Fibroblast of upper back skin (primary cell): ENCODE measurements at regions not wholly inside any gene's neighbourhood (a gene's known extent, or its start where the extent isn't known, plus 50 kb on each side); places are given as distances from the start of the nearest gene placed in this dataset.
A peak's percentile ranks its signal among the peaks of the same experiment; 100 is the strongest.

Source experiments
- DNase-seq: peaks from one replicate; pipeline ENCODE4 v3.0.0-alpha.2; 2013

DNA sequence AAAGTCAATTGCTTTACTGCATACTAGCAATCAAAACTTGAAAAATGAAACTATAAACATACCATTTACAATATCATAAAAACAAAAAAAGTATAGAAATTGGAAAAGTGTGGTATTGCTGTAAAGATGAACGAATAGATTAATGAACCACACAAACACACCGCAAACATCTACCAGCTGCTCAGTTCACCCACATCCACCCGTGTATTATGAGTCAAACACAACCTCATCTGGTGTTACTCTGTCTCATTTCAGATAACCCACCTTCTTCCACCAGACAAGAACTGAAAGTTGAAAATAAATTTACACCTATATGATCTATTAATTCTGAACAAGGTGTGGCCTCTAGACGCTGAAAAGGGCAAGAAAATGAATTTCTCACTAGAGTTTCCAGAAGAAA, 53.3 kb downstream of the BLID start:
- DNase-seq: no peak

DNA sequence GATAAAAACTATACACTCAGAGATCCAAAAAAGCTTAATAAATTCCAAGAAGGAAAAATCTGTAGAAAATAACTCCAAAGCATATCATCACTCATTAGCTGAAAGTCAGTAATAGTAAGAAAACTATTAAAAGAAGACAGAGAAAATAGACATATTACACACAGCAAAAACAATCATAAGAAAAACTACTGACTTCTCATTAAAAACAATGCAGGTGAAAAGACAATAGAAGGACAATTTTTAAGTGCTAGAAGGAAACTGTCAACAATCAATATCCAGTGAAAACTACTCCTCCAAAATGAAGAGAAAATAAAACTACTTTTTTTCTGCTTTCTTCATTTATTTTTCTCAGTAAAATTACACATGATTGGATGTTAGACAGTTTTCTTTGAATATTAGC, 56.5 kb downstream of the BLID start:
- DNase-seq: no peak

DNA sequence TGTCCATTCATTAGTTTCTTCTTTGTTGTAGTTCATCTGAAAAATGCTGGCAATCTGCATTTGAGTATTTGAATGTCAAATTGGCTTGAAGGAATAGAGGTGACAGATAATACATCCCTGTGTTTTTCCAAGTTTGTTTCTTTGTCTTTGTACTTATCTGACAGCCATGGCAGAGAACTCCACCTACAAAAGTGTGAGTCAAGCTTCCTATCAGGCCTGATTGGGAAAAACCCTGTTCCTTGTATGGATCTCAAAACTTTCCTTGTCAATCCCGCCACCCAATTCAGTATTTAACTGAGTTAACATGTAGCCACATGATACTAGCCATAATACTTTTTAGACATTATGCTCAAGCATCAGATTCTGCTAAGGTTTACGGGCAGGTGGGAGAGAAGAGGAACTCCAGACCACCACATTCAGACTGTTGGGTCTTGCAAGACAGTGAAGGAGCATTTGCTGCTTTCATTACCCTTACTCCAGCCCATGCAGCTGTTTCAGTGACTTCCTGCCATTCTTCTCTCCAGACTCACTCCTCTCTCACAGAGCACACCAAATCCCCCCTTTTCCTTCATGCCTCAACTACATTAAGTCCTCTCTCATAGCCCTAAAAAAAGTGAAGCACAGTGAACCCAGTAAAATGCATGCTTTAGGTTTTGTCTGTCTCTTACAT, 65.9 kb downstream of the BLID start:
- no peak for DNase-seq

DNA sequence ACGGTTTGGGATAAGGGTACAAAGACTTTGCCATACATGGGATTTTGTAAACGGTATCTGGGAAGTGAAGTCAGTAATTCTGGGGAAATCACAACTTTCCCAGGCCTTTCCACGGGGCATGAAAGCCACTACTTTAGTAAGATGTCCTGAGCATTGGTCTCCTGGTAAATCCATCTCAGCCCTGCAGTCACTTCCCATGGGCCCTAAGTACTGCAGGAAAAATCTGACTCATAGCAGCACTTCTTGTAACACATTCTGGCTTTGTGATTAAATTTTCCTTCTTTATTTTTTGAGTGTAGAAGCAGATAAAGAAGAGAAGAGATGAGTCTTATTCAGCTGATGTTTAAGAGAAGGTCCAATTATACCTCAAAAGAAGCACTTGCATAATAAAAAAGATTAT, 67.6 kb downstream of the BLID start:
- no peak for DNase-seq

DNA sequence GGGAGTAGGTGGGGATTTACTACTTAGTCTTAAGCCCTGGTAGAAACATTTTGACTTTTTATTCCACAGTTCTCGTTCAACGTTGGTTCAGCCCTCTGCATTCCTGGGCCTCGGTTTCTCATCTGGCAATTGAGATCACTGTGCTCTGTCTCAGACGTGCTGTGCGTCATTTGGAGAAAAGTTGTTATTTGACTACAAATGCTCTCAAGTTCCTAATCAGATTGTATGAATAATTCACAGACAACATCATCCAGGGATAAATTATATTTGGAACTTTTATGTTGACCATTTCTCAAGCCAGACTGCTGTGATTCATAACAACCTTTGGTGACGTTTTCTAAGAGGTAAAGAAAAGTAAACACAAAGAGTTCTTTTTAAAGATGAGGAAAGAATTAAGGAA, 69.2 kb downstream of the BLID start:
- peak; percentile 74 for DNase-seq

DNA sequence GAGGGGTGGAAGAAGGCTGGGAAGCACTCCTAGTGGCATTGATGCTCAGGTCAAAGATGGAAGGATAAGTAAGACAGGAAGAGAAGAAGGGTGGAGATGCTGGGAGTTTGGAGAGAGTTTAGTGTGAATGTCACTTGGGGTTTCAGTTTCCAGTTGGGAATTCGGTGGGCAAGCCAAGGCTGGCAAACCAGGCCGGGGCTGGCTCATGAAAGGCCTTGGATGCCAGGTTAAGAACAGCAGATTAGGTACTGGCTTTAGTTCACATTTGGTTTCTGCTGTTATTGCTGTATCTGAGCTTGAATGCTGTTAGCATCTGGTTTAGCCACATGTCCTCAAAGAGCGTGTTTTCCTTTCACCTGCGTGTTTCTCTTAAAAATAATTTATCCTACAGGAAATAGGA, 69.6 kb downstream of the BLID start:
- no peak for DNase-seq

DNA sequence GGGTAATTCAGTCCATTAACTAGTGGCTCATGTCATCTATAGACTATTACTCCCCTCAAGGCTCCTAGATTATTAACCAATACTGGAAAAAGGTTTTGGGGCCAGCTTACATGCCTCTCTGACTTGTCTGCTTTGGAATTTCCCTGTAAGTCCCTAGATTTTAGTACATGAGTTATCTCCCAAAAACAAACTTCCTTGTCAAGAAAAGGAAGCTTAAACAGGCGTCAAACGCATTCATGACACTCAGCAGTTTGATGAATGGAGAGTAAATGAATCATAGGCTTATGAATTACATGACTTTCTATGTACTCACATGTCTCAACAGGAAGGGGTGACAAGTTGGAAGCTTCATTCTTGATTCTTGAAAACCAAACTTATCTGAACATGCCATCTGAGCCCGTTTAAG, 70.8 kb downstream of the BLID start:
- DNase-seq: peak; percentile 93

DNA sequence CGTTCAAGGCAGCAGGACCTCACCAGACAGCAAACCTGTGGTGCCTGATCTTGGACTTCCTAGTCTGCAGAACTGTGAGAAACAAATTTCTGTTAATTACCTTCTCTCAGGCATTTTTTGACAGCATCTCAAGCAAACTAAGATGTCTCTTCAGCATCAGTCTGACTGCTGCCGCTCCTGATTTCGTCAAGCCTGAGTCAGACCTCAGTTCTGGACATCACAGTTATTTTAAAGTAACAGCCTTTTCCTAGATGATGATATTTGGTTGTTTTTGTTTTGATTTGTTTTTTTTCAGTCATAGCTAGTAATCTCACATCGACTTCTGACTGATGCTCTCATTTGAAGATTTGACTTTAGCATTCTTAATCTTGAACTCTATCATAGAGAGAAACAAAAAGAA, 71.9 kb downstream of the BLID start:
- no peak for DNase-seq

DNA sequence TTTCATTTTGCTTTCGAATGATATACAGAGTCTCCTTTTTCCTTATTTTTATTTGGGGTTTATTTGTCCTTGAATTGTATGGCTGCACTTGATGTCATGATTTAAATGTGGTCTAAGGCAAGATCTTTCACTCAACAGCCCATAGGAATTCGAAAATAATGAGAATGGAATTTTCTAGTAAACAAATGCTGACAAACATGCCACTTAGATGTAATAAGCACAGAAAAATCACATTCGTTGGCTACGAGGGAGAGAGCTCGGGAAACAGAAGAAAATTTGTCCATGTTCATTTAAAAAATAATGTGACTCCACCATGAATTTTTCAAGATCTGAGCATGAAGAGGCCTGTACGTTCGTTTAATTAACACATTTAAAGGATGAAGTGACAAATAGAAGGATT, 73.0 kb downstream of the BLID start:
- no peak for DNase-seq

DNA sequence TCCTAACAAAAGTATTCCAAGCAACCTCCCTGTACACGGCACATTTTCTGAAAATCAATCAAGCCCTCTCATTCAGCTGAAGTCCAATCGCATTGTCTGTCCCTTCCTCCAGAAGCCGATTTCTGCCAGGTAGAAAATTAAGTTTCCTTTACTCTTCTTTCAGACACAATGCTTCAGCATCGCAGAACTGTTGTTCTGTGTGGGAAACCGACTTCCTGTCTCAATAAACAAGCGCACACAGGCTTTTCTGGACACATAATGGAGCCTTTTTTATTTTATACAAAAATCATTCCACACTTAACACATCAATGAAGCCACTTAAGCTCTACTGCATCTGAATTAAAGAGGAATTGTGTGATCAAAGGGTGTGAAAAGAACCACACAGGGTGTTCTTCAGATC, 75.6 kb downstream of the BLID start:
- no peak for DNase-seq

DNA sequence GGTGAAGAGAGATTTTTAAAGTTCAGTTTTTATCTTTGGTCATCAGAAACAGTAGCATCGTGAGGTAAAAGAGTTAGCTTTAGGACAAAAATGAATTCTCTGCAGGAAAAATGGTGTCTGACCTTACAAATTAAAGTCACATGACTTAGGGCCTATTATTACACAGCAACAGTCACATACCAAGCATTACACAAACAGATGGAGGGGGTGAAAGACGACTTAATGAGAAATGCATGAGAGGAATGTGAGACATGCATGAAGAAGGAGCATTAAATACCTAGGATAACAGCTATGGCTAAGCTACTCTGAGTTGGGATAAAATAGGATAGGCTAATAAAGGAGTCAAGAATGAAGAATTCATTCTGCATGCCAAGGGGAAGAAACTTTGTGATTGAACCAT, 77.5 kb downstream of the BLID start:
- DNase-seq: peak; percentile 97

DNA sequence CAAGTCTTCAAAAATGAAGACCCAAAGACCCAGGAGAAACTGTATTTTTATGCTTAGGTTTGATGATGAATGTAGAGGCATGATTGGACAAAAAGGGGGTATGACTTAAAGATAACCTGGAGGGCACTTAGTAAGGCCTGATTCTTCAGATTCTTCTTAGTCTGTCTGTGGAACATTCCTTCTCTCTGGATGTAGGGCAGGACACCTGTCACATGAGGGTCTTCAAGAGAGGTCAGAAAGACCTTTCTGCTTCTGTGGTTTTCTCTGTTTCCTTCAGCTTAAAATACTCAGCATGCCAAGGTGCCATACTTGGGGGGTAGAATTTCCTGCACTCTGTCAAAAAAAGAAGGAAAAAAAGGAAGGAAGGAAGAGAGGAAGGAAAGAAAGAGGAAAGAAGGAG, 78.1 kb downstream of the BLID start:
- DNase-seq: no peak

DNA sequence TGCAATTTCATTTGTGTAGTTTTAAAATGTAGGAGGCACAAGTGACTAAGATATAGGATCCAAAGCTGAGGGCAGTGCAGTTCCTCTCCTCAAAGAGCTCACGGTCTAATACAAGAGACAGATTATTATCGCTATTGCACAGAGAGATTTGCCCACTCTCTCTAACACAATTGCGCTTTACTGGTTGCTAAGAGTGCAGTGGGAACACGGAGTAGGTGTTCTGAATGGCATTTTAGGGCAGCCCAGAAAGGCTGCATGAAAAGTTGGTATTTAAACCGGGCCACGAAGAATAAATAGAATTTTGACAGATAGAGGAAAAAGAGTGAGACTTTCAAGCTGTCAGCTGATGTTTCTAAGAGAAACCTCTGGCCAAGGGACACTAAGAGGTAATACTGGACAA, 79.5 kb downstream of the BLID start:
- no peak for DNase-seq

DNA sequence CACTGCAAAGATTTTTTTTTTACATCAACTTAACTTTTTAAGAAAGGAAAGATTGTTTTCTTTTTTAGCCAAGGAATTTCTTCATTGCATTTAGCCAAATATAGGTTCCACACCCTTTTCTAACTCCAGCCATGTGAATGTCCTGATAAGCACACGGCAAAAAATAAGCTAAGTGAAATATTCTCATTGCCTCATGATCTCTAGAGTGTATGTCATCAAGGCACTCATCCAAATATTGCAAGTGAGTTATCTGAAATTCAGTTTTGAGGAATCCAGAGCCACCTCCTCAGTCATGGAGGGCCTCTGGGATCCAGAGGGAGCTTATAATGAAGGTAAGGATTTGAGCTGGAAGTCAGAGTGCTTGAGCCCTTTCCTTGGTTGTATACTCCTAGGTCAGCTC, 80.0 kb downstream of the BLID start:
- DNase-seq: peak; percentile 83

DNA sequence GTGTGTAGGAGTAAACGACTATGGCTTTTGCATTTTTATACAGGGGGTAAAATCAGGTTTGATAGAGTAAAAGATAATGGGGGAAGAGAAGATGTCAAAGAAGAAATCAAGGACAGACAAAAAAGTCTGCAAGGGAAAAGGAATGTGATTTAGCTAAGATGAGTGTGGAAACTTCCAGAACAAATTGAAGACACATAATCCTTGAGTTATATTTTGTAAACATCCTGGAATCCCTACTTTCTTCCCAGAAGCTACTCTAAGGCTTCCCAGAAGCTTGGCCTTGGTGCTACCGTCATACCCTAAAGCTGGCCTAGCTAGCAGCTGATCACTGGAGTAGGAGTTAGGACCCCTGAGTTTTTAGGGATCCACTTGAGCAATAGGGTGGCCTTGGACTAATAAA, 82.4 kb downstream of the BLID start:
- no peak for DNase-seq

DNA sequence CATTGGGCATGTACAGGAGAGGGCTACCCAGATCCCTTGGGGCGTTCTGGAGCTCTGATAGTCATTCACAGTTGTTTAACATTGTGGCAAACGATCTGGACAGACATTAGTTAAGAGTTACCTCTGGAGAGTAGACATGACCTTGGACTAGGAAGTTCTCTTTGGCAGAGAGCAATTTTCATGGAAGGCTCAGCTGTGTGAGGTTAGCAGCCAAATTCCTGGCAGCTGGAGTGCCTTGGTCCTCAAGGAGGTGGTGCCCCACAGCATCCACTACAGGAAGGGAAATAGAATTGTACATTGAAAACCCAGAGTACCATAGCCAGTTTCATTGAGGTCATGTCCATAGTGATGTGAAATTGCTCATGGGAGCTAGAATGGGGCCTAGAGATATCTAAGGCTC, 82.8 kb downstream of the BLID start:
- DNase-seq: no peak

DNA sequence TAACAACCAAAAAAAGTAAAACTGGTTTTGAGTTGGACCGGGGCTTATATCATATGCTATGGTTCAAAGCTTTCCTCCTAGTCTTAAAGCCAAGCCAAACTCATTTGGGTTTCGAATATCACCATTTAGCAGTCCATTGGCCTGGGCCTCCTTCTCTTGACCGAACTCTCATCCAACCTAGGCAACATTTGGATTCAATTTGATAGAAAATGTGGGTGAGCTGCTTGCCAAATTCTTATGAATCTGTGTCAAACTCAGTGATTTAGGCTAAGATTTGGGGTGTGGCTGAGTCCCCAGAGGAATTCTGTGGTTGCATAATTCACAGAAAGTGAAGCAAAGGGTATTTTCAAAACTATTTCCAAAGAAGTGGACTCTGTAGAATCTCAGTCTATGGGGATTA, 83.7 kb downstream of the BLID start:
- DNase-seq: peak; percentile 99

DNA sequence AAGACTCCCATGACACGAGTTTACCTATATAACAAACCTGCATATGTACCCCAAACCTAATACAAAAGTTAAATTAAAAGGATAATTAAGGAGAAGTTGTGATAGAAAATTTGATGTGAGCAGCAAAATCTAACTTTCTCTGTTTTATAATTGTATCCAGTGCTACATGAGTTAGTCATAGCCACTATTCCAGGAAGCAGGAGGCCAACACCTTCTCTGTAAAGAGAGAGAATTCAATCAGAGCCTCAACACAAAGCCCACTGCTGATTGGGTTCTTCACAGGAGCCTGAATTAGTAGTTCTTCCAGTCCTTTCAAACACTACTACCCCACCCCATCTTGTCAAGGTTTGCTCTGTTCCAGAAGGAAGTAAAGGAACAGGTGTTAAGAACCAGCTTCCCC, 84.2 kb downstream of the BLID start:
- DNase-seq: no peak

DNA sequence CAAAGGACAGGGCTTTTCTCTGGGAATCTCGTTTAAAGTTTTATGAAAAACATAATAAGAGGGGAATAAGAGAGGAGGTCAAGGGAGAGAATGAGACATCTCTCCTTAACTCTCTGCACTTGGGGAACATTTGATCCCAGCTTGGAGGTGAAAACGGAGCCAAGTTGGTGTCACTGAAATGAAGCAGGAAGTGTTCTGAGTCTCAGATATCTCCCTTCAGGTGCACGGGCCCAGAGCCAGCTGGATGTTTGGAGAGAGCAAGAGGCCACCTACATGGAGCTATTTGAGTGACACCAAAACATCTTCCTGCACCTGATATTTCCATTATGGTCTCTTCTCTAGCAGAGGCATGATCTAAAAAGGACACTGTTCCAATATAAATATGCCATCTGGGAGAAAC, 85.7 kb downstream of the BLID start:
- DNase-seq: no peak

DNA sequence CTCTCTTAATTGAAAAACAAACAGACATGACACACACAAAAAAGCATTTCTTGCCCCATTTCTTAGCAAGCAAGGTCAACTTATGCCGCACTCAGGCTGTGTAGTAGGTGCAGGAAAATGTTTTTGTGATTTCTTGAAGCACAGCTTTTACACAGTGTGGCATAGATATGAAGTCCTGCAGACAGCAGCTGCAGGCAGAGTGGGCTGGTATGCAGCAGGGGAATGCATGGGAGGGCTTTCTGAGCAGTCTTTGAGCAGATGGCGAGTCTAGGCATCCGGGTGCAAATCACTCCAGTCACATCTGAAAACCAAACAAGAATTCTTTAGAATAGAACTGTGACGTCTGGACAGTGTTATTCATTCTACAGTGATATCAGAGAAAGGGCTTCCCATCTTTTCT, 87.5 kb downstream of the BLID start:
- peak; percentile 49 for DNase-seq

DNA sequence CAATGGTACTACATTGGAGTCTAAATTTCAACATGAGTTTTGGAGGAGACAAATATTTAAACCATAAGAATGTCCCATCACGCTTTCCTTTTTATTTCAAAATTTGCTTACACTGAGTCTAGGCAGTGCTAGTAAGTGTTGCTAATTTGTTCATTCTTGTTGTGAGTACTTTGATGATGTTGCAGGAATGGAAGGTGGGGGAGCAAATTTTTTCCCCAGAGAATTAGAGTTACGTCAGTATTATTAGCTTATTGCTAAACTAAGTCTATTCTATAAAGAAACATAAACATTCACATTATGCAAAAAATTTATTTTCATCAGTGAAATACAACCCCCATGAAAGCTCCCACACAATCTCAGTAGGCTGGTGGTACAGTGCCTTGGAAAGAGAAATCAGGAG, 88.0 kb downstream of the BLID start:
- no peak for DNase-seq

DNA sequence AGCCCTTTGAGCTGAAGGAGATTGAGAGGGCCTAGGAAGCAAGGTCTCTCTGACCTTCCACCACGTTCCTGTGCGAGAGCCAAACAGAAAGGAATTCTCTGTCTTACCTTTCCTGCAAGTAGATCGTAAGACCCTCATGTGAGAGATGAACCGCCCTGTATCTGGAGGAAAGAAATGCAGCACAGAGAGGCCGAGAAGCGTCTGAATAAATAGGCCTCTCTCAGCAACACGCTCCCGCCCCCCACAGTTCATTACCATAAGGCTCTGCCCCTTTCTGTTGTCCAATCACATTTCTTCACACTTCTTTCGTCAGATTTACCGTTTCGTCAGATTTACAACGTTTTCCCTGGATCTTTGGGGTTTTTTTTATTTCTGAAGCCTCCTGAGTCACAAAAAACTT, 90.3 kb downstream of the BLID start:
- DNase-seq: no peak

DNA sequence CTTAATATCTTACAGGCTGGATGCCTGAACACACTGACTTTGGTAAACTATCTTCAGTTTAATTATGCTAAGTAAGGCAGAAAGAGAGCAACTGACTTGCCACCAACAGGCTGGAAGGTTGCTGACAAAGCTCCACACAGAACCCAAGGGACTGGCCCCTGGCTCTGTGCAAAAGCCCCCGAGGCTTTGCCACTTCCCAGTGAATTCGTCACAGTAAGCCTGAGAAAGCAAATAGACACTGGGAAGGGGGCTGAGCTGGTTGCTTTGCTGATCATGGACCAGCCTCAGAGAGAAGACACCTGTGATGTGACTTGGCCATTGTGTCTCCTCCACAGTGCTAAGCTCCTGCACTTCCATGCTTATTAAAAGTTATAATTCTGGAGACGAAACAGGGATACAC, 91.7 kb downstream of the BLID start:
- no peak for DNase-seq

DNA sequence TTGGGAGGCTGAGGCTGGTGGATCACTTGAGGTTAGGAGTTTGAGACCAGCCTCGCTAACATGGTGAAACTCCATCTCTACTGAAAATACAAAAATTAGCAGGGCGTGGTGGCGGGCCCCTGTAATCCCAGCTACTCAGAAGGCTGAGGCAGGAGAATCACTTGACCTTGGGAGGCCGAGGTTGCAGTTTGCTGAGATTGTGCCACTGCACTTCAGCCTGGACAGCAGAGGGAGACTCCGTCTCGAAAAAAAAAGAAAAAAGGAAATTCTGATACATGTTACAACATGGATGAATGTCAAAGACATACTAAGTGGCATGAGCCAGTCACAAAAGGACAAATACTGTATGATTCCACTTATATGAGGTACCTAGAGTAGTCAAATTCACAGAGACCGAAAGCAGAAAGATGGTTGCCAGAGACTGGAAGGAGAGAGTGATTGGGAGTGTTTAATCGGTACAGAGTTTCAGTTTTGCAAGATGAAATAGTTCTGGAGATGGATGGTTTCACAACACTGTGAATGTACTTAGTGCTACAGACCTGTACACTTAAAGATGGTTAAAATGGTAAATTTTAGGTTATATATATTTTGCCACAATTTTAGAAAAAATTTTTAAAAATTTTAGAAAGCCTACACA, 92.3 kb downstream of the BLID start:
- DNase-seq: no peak

DNA sequence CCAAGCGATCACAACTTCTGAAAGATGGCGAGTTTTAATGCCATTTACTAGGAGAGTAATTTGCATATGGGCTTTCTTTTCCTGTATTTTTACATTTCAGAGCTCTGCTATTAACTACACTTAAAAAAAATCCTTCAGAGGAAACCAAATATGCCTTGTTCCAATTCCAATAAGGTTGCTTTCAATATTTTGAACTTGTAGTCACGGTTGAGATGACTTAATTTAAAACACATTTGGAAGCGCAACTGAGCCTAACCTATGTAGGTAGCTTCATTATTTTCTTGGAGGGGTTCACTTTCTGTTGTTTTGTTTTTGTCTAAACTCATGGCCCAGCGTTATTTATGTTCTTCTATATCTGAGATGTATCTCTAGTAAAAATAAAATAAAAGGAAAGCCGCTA, 93.4 kb downstream of the BLID start:
- DNase-seq: peak; percentile 40
